T-cell (primary cell): ENCODE measurements at regions not wholly inside any gene's neighbourhood (a gene's known extent, or its start where the extent isn't known, plus 50 kb on each side); places are given as distances from the start of the nearest gene placed in this dataset.

Experiments
- ATAC-seq, 4 experiments: fragments of 200-7000 bp in 3 of 4; fragments of 150-1000 bp in 1 of 4; cut with Tn5 transposase; replicated peaks in 1 of 4; 1 replicate in 3 of 4; 2 replicates in 1 of 4; pipeline ENCODE4 v1.10.0; 2021; ENCODE audit warnings: moderate library complexity in 3 of 4, mild to moderate bottlenecking in 2 of 4, moderate number of reproducible peaks in 1 of 4
- CTCF ChIA-PET, 2 donors: fragments of 300-600 bp; sonication (Branson Sonifier 250); formaldehyde crosslinking; loops; one replicate each; lab custom pipeline; 2022; ENCODE audit warnings: antibody characterized with exemption in 2 of 2; lab: Charles Lee
- POLR2A ChIA-PET, 2 donors: fragments of 300-600 bp; sonication (Branson Sonifier 250); formaldehyde crosslinking; loops; one replicate each; lab custom pipeline; 2022; ENCODE audit warnings: antibody characterized with exemption in 2 of 2; lab: Charles Lee
- DNase-seq, 35 experiments: peaks; one replicate each; pipeline versions ENCODE4 v3.0.0 to v3.0.0-alpha.2; 2013 to 2023
- H3K27ac ChIP-seq: one replicate; pipeline ENCODE4 v1.5.1; 2013; ENCODE audit warnings: low read length
- H3K27me3 ChIP-seq, 2 experiments: replicated peaks in 1 of 2; 1 replicate in 1 of 2; 2 replicates in 1 of 2; pipeline versions ENCODE4 v1.6.1 to v1.7.0; 2013; ENCODE audit warnings: low read length in 1 of 2, mixed read lengths in 1 of 2; ENCODE audit not compliant: control insufficient read depth in 2 of 2, insufficient read depth in 2 of 2; ENCODE audit errors: extremely low read depth in 1 of 2
- H3K36me3 ChIP-seq, 2 donors: 1 replicate in 1 of 2; 2 replicates in 1 of 2; pipeline versions ENCODE4 v1.6.1 to v1.7.0; 2013; ENCODE audit warnings: low read length in 1 of 2; ENCODE audit not compliant: control insufficient read depth in 2 of 2, insufficient read depth in 1 of 2; ENCODE audit errors: extremely low read depth in 1 of 2
- H3K4me1 ChIP-seq, 2 experiments: 1 replicate in 1 of 2; 2 replicates in 1 of 2; pipeline versions ENCODE4 v1.6.1 to v1.7.0; 2013; ENCODE audit warnings: low read length in 2 of 2, mixed read lengths in 1 of 2; ENCODE audit not compliant: insufficient read depth in 2 of 2, control insufficient read depth in 1 of 2; ENCODE audit errors: extremely low read depth in 1 of 2
- H3K4me3 ChIP-seq, 2 donors: 1 replicate in 1 of 2; 2 replicates in 1 of 2; pipeline versions ENCODE4 v1.5.1 to v1.7.0; 2013; ENCODE audit warnings: mild to moderate bottlenecking in 2 of 2, low read length in 1 of 2, moderate library complexity in 1 of 2; ENCODE audit not compliant: control insufficient read depth in 1 of 2; ENCODE audit errors: extremely low read depth in 1 of 2
- H3K9me3 ChIP-seq: 2 replicates; pipeline ENCODE4 v1.7.0; 2013
- H3K27ac Mint-ChIP-seq, 2 donors: one replicate each; pipeline ENCODE4 v1.8.0; 2020 to 2021; ENCODE audit warnings: mild to moderate bottlenecking in 2 of 2, mixed read lengths in 2 of 2
- H3K27me3 Mint-ChIP-seq, 2 donors: one replicate each; pipeline ENCODE4 v1.8.0; 2021 to 2022; ENCODE audit warnings: mixed read lengths in 2 of 2
- H3K36me3 Mint-ChIP-seq: one replicate; pipeline ENCODE4 v1.8.0; 2021; ENCODE audit warnings: mixed read lengths
- H3K4me1 Mint-ChIP-seq, 3 donors: one replicate each; pipeline ENCODE4 v1.8.0; 2020 to 2022; ENCODE audit warnings: mixed read lengths in 3 of 3, mild to moderate bottlenecking in 1 of 3
- H3K4me3 Mint-ChIP-seq, 3 donors: one replicate each; pipeline ENCODE4 v1.8.0; 2020 to 2022; ENCODE audit warnings: mild to moderate bottlenecking in 3 of 3, mixed read lengths in 3 of 3, moderate library complexity in 3 of 3
- H3K9me3 Mint-ChIP-seq, 3 donors: one replicate each; pipeline ENCODE4 v1.8.0; 2020 to 2022; ENCODE audit warnings: mixed read lengths in 3 of 3
- WGBS: methylation state at CpG from one replicate; pipeline ENCODE4 v1.1.5; 2013; ENCODE audit warnings: missing lambda C conversion rate; ENCODE audit not compliant: insufficient coverage; 5-methylcytosine and 5-hydroxymethylcytosine counted together

DNA sequence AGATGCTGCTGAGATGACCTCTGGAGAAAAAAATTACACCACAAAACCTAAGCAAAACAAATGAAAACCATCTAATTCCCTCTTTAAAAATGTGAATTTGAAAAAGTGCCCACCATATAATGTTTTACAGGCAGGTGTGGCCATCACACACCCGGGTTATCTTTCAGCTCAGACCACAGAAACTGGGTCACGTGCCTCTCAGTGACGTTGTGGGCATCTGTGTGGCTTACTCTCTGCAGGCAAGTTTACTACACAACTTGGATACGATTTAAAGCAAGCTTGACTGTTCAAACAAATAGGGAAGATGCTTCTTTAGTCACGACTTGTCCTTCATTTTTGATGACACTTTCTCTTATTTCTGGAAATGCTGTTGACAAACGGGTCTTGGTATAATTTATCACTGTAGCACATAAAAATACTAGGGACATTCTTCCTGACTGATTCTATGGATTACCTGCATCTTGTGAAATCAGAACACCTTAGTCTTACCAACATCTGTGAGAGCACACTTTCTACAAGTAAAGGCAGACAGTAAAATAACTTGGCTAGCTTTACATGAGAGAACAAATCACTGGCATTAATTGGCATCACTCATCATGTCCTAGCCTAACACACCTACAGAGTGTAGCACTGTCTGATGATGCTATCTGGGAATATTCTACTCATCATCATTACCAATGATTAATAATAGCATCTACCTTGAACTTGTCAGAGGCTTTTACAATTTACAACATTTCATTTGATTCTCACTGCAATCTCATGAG, 89.3 kb upstream of the EDEM3 start:
- no peak overlapping the region for H3K4me3 Mint-ChIP-seq
- H3K9me3 Mint-ChIP-seq: no peaks in the 10 kb centered on the region
- CTCF ChIA-PET: interaction anchor here (0.5 to 1.8 kb wide), 6 partner anchors 23 to 138 kb away, joined by 3 to 9 read pairs (median 4); no protein-coding TSS in a partner anchor
- peaks cover 6% of the 10 kb centered on the region for H3K36me3 Mint-ChIP-seq
- no peaks in the 10 kb centered on the region for H3K36me3 ChIP-seq
- peak; percentile 14 to 84 (median 61) for DNase-seq
- H3K27ac ChIP-seq: peak overlapping the region; percentile 61
- H3K4me1 ChIP-seq: peaks cover 0 to 16% of the 10 kb centered on the region in 2 experiments
- peak overlapping the region; percentile 23 to 81 for H3K27ac Mint-ChIP-seq
- H3K4me3 ChIP-seq: no peak overlapping the region
- POLR2A ChIA-PET: interaction anchor here in 1 of 2 donors (0.6 to 3.9 kb wide), 6 partner anchors 20 to 112 kb away, joined by 3 to 23 read pairs (median 4); no protein-coding TSS in a partner anchor
- 4% methylated on average over 4 of the region's 6 CpGs for WGBS
- no peaks in the 10 kb centered on the region for H3K9me3 ChIP-seq
- H3K4me1 Mint-ChIP-seq: peaks cover 23 to 44% (median 43%) of the 10 kb centered on the region in 3 donors
- ATAC-seq: peak; percentile 44 to 77 (median 68)
- no peaks in the 10 kb centered on the region for H3K27me3 ChIP-seq
- no peaks in the 10 kb centered on the region for H3K27me3 Mint-ChIP-seq

DNA sequence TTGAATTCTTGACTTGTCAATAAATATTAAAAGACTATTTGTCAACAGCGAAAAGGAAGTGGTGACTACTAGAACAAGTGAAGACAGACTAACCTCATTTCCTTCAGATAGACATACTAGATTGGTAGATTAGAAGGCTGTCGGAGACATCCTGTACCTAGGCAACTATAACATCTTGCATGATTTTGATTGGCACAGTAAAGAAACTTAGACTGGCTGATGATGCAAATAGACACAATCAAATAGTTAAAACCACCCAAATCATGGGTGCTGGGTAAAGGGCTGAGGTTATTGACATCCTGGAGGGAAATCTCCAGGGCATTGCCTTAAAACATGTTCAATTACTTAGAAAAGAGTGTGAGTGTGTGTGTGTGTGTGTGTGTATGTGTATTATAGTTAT, 85.9 kb upstream of the EDEM3 start:
- POLR2A ChIA-PET: interaction anchor here in 1 of 2 donors (0.5 to 1.0 kb wide), 6 partner anchors 20 to 134 kb away, joined by 3 to 9 read pairs (median 4); partner anchors contain the start of gene NIBAN1
- WGBS: no CpG with 5 or more reads among the region's 2 CpGs
- H3K27ac Mint-ChIP-seq: peak overlapping the region; percentile 85 to 89
- no peaks in the 10 kb centered on the region for H3K9me3 Mint-ChIP-seq
- peaks cover 22% of the 10 kb centered on the region for H3K36me3 Mint-ChIP-seq
- no peaks in the 10 kb centered on the region for H3K27me3 ChIP-seq
- ATAC-seq (peak; percentile 80 to 90 (median 88)), DNase-seq (peak in 25 of 35 experiments; percentile 6 to 76 (median 25))
- no peaks in the 10 kb centered on the region for H3K27me3 Mint-ChIP-seq
- H3K9me3 ChIP-seq: no peaks in the 10 kb centered on the region
- H3K4me3 Mint-ChIP-seq: peak overlapping the region in 1 of 3 donors; percentile 26
- peaks cover 23 to 52% (median 51%) of the 10 kb centered on the region in 3 donors for H3K4me1 Mint-ChIP-seq
- peak overlapping the region; percentile 80 for H3K27ac ChIP-seq
- CTCF ChIA-PET: interaction anchor here in 1 of 2 donors (1.0 kb wide), 1 partner anchor 32 kb away, joined by 3 read pairs; no protein-coding TSS in a partner anchor
- peaks cover 0 to 3% of the 10 kb centered on the region in 2 donors for H3K36me3 ChIP-seq
- H3K4me1 ChIP-seq: peaks cover 0 to 16% of the 10 kb centered on the region in 2 experiments
- no peak overlapping the region for H3K4me3 ChIP-seq

DNA sequence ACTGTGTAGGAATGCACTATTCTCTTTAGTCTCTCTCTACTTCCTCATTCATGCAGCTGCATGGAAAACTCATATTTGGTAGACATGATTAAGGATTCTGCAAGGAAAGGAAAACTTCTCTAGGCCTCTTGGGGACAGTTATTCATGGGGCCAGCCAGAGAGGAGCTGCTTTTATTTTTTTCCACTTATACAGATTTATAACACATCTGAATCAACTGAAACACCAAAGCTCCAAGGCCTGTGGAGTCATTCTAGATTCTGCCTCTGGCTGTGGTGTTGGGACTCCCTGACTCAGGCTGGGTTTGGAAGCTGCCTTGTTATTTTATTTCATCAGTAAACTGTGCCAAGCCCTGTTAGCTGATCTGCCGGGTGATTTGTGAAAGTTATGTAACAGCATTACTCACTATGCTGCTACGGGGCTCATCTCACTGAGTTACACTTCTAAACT, 83.9 kb upstream of the EDEM3 start:
- no CpG with 5 or more reads among the region's 2 CpGs for WGBS
- Histone ChIP-seq H3K4me3 (no peak overlapping the region), H3K4me1 (peaks cover 0 to 13% of the 10 kb centered on the region in 2 experiments), H3K27ac (no peak overlapping the region), H3K27me3 (no peaks in the 10 kb centered on the region), H3K9me3 (no peaks in the 10 kb centered on the region), H3K36me3 (peaks cover 0 to 3% of the 10 kb centered on the region in 2 donors)
- H3K9me3 Mint-ChIP-seq: peaks cover 0 to 5% (median 0%) of the 10 kb centered on the region in 3 donors
- H3K27me3 Mint-ChIP-seq: no peaks in the 10 kb centered on the region
- ChIA-PET POLR2A (interaction anchor here in 1 of 2 donors (0.6 kb wide), 1 partner anchor 973 kb away, joined by 5 read pairs; no protein-coding TSS in a partner anchor), CTCF (interaction anchor here in 1 of 2 donors (0.9 kb wide), 1 partner anchor 130 kb away, joined by 4 read pairs; no protein-coding TSS in a partner anchor)
- H3K4me3 Mint-ChIP-seq: no peak overlapping the region
- peaks cover 29% of the 10 kb centered on the region for H3K36me3 Mint-ChIP-seq
- peak in 4 of 35 experiments; percentile 1 to 16 (median 8) for DNase-seq
- H3K27ac Mint-ChIP-seq: peak overlapping the region; percentile 5 to 40
- H3K4me1 Mint-ChIP-seq: peaks cover 15 to 38% (median 37%) of the 10 kb centered on the region in 3 donors
- ATAC-seq: no peak

DNA sequence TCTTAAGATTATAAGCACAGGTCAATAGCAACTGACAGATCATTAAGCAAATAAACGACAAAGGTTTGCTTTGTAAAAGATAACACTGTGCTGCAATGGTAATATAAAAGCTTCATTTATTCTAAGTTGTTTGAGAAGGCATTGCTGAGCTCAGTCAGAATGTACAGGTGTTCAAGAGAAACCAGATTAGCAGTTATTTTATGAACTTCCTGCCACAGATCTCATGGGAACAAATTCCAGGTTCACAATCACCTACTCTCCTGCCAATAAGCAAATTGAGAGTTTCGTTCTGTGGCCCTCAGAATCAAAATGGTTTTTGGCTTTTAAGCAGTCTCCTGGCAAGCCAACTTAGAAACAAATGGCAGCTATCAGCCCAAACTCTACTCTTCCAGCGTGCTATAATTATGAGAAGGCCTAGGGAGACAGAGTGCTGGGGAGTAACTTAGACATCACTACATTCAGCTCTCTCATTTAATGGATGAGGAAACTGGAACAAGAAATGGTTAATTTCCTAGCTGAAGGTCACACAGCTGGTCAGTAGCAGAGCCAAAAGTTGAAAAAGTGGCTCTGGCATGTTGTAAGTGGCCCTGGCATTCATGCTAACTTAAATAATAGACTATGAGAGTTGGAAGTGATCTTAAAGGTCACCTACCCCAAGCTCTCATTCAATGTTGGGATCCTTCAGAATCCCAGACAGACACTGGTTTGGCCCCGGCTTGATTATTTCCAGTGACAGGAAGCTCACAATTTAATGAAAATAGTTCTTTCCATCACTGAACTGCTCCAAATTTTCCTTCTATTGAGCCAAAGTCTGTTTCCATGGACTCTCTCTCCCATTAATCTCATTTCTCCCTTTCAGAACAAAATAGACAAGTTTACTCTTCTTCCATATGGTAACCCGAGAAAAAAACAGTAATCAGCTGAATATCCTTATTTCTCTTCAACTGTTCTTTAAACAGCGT, 82.6 kb upstream of the EDEM3 start:
- Mint-ChIP-seq H3K4me1 (peaks cover 8 to 29% (median 28%) of the 10 kb centered on the region in 3 donors), H3K4me3 (no peak overlapping the region), H3K36me3 (peaks cover 23% of the 10 kb centered on the region), H3K9me3 (peaks cover 0 to 5% (median 0%) of the 10 kb centered on the region in 3 donors), H3K27me3 (no peaks in the 10 kb centered on the region), H3K27ac (peak overlapping the region in 1 of 2 donors; percentile 34)
- POLR2A ChIA-PET: no interaction called here
- Histone ChIP-seq H3K4me3 (no peak overlapping the region), H3K36me3 (peaks cover 0 to 3% of the 10 kb centered on the region in 2 donors), H3K9me3 (no peaks in the 10 kb centered on the region), H3K4me1 (peaks cover 0 to 4% of the 10 kb centered on the region in 2 experiments), H3K27ac (no peak overlapping the region), H3K27me3 (no peaks in the 10 kb centered on the region)
- DNase-seq (no peak), ATAC-seq (no peak)
- WGBS: 94% methylated on average over 3 of the region's 6 CpGs
- CTCF ChIA-PET: interaction anchor here in 1 of 2 donors (1.7 kb wide), 1 partner anchor 55 kb away, joined by 3 read pairs; no protein-coding TSS in a partner anchor

DNA sequence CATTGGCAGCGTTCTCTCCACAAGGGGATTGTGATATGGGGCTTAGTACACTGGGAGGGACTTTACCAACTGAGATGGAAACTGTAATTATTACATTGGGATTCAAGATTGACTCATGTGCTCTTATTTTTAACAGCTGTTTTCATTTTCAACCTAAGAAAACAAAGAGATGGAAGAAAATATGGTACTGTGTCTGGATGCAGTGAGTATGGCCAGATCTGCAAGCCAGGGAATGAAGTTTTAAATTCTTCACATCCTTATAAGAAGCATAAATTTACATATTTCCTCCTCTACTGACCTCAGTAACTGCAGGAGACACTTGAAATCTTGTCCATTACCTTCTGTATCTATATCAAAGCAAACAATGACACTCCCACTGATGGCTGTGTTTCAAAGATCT, 81.5 kb upstream of the EDEM3 start:
- Mint-ChIP-seq H3K4me1 (peaks cover 7 to 19% (median 19%) of the 10 kb centered on the region in 3 donors), H3K27me3 (no peaks in the 10 kb centered on the region), H3K9me3 (peaks cover 0 to 5% (median 0%) of the 10 kb centered on the region in 3 donors), H3K36me3 (peaks cover 34% of the 10 kb centered on the region), H3K4me3 (no peak overlapping the region), H3K27ac (no peak overlapping the region)
- DNase-seq: no peak
- ChIA-PET CTCF (interaction anchor here (0.5 to 1.7 kb wide), 3 partner anchors 8 to 56 kb away, joined by 3 to 6 read pairs (median 3); no protein-coding TSS in a partner anchor), POLR2A (no interaction called here)
- no CpG with 5 or more reads among the region's 1 CpG for WGBS
- H3K4me1 ChIP-seq: peaks cover 0 to 2% of the 10 kb centered on the region in 2 experiments
- H3K36me3 ChIP-seq: peaks cover 0 to 3% of the 10 kb centered on the region in 2 donors
- ATAC-seq: no peak
- H3K27me3 ChIP-seq: no peaks in the 10 kb centered on the region
- H3K27ac ChIP-seq: no peak overlapping the region
- H3K9me3 ChIP-seq: no peaks in the 10 kb centered on the region
- H3K4me3 ChIP-seq: no peak overlapping the region
